GM12892 (cell line): ENCODE measurements at regions not wholly inside any gene's neighbourhood (a gene's known extent, or its start where the extent isn't known, plus 50 kb on each side); places are given as distances from the start of the nearest gene placed in this dataset.

Source experiments
- POLR2A ChIP-seq: IDR thresholded peaks from 2 replicates; pipeline ENCODE4 v1.6.1; 2011; ENCODE audit warnings: low read depth, low read length, control low read depth
- POLR2AphosphoS5 ChIP-seq: IDR thresholded peaks from 2 replicates; pipeline ENCODE4 v1.6.1; 2011; ENCODE audit warnings: low read depth, low read length, control low read depth

DNA sequence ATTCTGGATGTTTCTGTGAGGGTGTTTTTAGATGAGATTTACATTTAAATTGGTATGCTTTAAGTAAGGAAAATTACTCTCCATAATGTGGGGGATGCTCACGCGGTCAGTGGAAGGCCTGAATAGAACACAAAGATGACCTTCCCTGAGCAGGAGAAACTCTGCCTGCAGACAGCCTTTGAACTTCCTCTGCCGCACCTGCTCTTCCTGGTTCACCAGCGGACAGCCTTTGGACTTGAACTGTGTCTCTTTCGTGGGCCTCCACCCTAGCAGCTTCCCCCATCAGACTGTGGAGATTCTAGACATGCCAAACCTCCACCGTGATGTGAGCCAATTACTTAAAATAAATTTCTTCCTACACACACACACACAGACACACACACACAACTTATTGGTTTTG, 210.7 kb downstream of the EFCAB11 start:
- no peak for TF ChIP-seq POLR2A
- TF ChIP-seq POLR2AphosphoS5 = no peak
